Central memory CD8-positive, alpha-beta T cell (primary cell): ENCODE measurements at regions not wholly inside any gene's neighbourhood (a gene's known extent, or its start where the extent isn't known, plus 50 kb on each side); places are given as distances from the start of the nearest gene placed in this dataset.

ENCODE experiments used
- ATAC-seq: fragments of 150-1000 bp; cut with Tn5 transposase; replicated peaks from 2 replicates; pipeline ENCODE4 v1.10.0; 2022; ENCODE audit warnings: mild to moderate bottlenecking, moderate FRiP score, moderate number of reproducible peaks; ENCODE audit not compliant: poor library complexity, severe bottlenecking; ENCODE audit errors: extremely low read depth
- DNase-seq, 2 donors: peaks; one replicate each; pipeline ENCODE4 v3.0.0; 2021; ENCODE audit warnings: low spot score in 2 of 2
- H3K27ac Mint-ChIP-seq: one replicate; pipeline ENCODE4 v1.8.0; 2022; ENCODE audit warnings: low read depth, mild to moderate bottlenecking, moderate library complexity, mixed read lengths
- H3K27me3 Mint-ChIP-seq: one replicate; pipeline ENCODE4 v1.8.0; 2022; ENCODE audit warnings: mixed read lengths
- H3K36me3 Mint-ChIP-seq: one replicate; pipeline ENCODE4 v1.8.0; 2022; ENCODE audit warnings: mild to moderate bottlenecking, moderate library complexity, mixed read lengths; ENCODE audit not compliant: insufficient read depth
- H3K4me1 Mint-ChIP-seq: one replicate; pipeline ENCODE4 v1.8.0; 2022; ENCODE audit warnings: mixed read lengths
- H3K4me3 Mint-ChIP-seq: one replicate; pipeline ENCODE4 v1.8.0; 2022; ENCODE audit warnings: mild to moderate bottlenecking, moderate library complexity, mixed read lengths
- H3K9me3 Mint-ChIP-seq: one replicate; pipeline ENCODE4 v1.8.0; 2022; ENCODE audit warnings: mixed read lengths

GRCh38 chr6:150705392-150705791 is 105.7 kb downstream of the PLEKHG1 start:
- Mint-ChIP-seq H3K27ac (no peak overlapping the region), H3K36me3 (no peaks in the 10 kb centered on the region), H3K4me1 (no peaks in the 10 kb centered on the region), H3K27me3 (no peaks in the 10 kb centered on the region), H3K4me3 (no peak overlapping the region), H3K9me3 (no peaks in the 10 kb centered on the region)
- DNase-seq (no peak), ATAC-seq (no peak)

DNA sequence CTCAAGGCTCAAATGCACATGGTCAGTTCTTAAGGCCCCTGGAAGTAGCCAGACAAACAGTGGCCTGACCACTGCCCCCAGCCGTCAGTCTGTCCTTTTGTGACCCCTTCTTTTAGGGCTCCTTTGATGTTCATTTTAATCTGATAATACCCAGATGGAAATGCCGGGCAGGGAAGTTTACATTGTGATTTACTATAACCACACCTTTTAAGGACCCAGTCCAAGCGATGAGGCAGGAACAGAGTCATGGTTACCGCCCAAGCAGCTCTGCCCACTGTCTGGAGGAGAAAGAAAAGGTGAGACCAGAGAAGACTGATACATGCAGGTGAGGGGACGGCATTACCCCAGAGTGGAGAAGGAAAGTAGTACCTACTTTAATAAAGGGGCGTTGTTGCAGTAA is 110.6 kb downstream of the PLEKHG1 start:
- H3K4me1 Mint-ChIP-seq: peaks cover 4% of the 10 kb centered on the region
- no peak overlapping the region for H3K4me3 Mint-ChIP-seq
- no peaks in the 10 kb centered on the region for H3K27me3 Mint-ChIP-seq
- no peak overlapping the region for H3K27ac Mint-ChIP-seq
- no peak for ATAC-seq
- peaks cover 4% of the 10 kb centered on the region for H3K36me3 Mint-ChIP-seq
- no peak for DNase-seq
- H3K9me3 Mint-ChIP-seq: no peaks in the 10 kb centered on the region

- no peak overlapping the region for H3K27ac Mint-ChIP-seq
- H3K4me1 Mint-ChIP-seq: peaks cover 4% of the 10 kb centered on the region
- H3K27me3 Mint-ChIP-seq: no peaks in the 10 kb centered on the region
- ATAC-seq (no peak), DNase-seq (no peak)
- peaks cover 4% of the 10 kb centered on the region for H3K36me3 Mint-ChIP-seq
- no peak overlapping the region for H3K4me3 Mint-ChIP-seq
- H3K9me3 Mint-ChIP-seq: no peaks in the 10 kb centered on the region
These were observed 111.4 kb downstream of the PLEKHG1 start for GRCh38 chr6:150711061-150711460.

GRCh38 chr6:150711584-150712504 is 112.2 kb downstream of the PLEKHG1 start:
- H3K27ac Mint-ChIP-seq: no peak overlapping the region
- DNase-seq (no peak), ATAC-seq (no peak)
- H3K4me3 Mint-ChIP-seq: no peak overlapping the region
- H3K9me3 Mint-ChIP-seq: no peaks in the 10 kb centered on the region
- H3K4me1 Mint-ChIP-seq: peaks cover 4% of the 10 kb centered on the region
- H3K27me3 Mint-ChIP-seq: no peaks in the 10 kb centered on the region
- peaks cover 4% of the 10 kb centered on the region for H3K36me3 Mint-ChIP-seq

GRCh38 chr6:150712505-150713252 is 113.0 kb downstream of the PLEKHG1 start:
- H3K36me3 Mint-ChIP-seq: peaks cover 4% of the 10 kb centered on the region
- H3K4me1 Mint-ChIP-seq: peaks cover 4% of the 10 kb centered on the region
- H3K27me3 Mint-ChIP-seq: no peaks in the 10 kb centered on the region
- no peak for DNase-seq
- no peak overlapping the region for H3K4me3 Mint-ChIP-seq
- no peaks in the 10 kb centered on the region for H3K9me3 Mint-ChIP-seq
- H3K27ac Mint-ChIP-seq: no peak overlapping the region
- ATAC-seq: no peak

DNA sequence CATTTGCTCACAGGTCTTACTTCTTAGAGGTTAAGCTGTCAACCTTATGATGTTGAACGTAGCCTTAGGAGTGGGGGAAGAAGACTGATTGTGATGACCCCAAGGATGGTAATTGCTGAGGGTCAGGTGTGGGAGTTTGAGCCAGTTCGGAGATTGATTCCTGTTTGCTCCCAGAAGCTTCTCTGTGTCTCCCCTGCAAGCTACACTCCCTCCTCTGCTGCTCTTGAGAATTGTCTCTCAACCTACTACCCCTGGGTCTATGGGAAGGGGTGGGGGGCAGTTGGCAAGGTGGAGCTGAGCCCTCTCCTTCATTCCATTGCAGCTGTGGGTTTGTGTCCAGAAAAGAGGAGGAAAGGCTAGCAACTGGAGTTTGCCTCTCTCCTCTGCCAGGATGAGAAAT is 113.8 kb downstream of the PLEKHG1 start:
- Mint-ChIP-seq H3K4me1 (peaks cover 4% of the 10 kb centered on the region), H3K27me3 (no peaks in the 10 kb centered on the region), H3K27ac (no peak overlapping the region), H3K36me3 (peaks cover 4% of the 10 kb centered on the region), H3K9me3 (no peaks in the 10 kb centered on the region), H3K4me3 (no peak overlapping the region)
- ATAC-seq (no peak), DNase-seq (no peak)

DNA sequence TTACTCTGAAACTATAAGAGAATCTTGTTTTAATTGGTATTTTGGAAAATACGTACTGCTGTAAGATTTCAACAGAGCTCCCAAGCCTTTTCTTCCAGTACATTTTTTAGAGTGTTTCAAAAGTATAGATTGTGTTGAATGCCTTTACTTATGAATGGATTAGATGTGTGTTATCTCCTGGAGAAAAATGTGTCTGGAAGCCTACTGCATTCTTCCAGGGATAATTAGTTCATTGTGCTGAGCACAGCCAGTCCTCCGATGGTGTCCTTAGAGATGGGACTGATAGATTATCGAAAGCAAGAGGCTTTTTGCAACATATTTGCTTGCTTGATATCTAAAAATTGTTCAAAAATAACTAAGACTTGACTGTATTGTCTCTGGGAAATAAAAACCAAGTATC is 114.2 kb downstream of the PLEKHG1 start:
- no peak overlapping the region for H3K4me3 Mint-ChIP-seq
- ATAC-seq (no peak), DNase-seq (no peak)
- no peak overlapping the region for H3K27ac Mint-ChIP-seq
- peaks cover 4% of the 10 kb centered on the region for H3K36me3 Mint-ChIP-seq
- peaks cover 4% of the 10 kb centered on the region for H3K4me1 Mint-ChIP-seq
- no peaks in the 10 kb centered on the region for H3K27me3 Mint-ChIP-seq
- H3K9me3 Mint-ChIP-seq: no peaks in the 10 kb centered on the region

DNA sequence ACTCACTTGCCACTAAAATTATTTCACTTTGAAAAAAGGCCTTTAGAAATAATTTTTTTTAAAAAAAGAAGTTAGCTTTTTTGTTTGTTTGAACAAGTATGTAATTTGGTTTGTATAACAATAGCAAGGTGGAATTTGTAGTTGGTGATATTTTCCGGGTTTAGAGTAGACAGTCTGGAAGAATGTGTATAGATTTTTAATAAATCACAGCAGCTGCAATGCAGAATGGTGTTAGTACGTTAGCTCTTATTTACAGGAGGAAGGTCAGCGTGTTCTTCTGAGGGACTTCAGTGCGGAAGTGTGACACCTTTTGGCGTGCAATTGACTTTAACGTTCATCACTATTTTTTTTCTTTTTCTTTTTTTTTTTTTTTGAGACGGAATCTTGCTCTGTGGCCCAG is 115.4 kb downstream of the PLEKHG1 start:
- H3K36me3 Mint-ChIP-seq: peaks cover 4% of the 10 kb centered on the region
- no peaks in the 10 kb centered on the region for H3K27me3 Mint-ChIP-seq
- ATAC-seq: no peak
- H3K4me3 Mint-ChIP-seq: no peak overlapping the region
- no peak for DNase-seq
- H3K4me1 Mint-ChIP-seq: peaks cover 10% of the 10 kb centered on the region
- H3K9me3 Mint-ChIP-seq: no peaks in the 10 kb centered on the region
- H3K27ac Mint-ChIP-seq: no peak overlapping the region

- ATAC-seq (no peak), DNase-seq (no peak)
- H3K36me3 Mint-ChIP-seq: peaks cover 6% of the 10 kb centered on the region
These were observed 117.7 kb downstream of the PLEKHG1 start for GRCh38 chr6:150717419-150717818.

GRCh38 chr6:150719099-150719766 is 119.5 kb downstream of the PLEKHG1 start:
- no peak overlapping the region for H3K27ac Mint-ChIP-seq
- H3K4me3 Mint-ChIP-seq: no peak overlapping the region
- H3K4me1 Mint-ChIP-seq: peaks cover 31% of the 10 kb centered on the region
- no peak for DNase-seq
- no peaks in the 10 kb centered on the region for H3K27me3 Mint-ChIP-seq
- ATAC-seq: no peak
- H3K9me3 Mint-ChIP-seq: no peaks in the 10 kb centered on the region
- H3K36me3 Mint-ChIP-seq: peaks cover 8% of the 10 kb centered on the region

More at GRCh38 chr6:150717419-150717818, 117.7 kb downstream of the PLEKHG1 start:
- no peaks in the 10 kb centered on the region for H3K27me3 Mint-ChIP-seq
- no peak overlapping the region for H3K4me3 Mint-ChIP-seq
- H3K9me3 Mint-ChIP-seq: no peaks in the 10 kb centered on the region
- peaks cover 20% of the 10 kb centered on the region for H3K4me1 Mint-ChIP-seq
- H3K27ac Mint-ChIP-seq: no peak overlapping the region

DNA sequence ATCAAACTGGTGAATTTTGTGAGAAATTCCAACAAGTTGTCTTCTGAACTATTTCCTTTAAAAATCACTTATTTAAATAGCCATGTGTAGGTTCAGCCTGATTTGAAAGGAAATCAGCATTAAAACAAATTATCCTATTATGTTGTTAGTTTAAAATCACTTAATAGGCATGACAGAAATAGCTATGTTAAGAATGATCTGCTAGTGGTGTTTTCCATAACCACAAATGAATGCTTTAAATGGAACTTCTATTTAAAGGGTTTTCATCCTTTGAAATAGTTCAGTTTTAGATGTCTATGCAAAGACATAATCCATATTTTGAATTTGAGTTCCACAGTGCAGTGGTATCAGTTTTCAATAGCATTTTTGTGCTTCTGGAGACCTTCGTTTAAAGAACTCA is 120.1 kb downstream of the PLEKHG1 start:
- Mint-ChIP-seq H3K4me3 (no peak overlapping the region), H3K36me3 (peaks cover 8% of the 10 kb centered on the region), H3K4me1 (peaks cover 31% of the 10 kb centered on the region), H3K27me3 (no peaks in the 10 kb centered on the region), H3K9me3 (no peaks in the 10 kb centered on the region), H3K27ac (no peak overlapping the region)
- ATAC-seq (no peak), DNase-seq (no peak)

GRCh38 chr6:150720774-150721233 is 121.1 kb downstream of the PLEKHG1 start:
- Mint-ChIP-seq H3K9me3 (no peaks in the 10 kb centered on the region), H3K36me3 (peaks cover 8% of the 10 kb centered on the region), H3K4me3 (no peak overlapping the region), H3K27me3 (no peaks in the 10 kb centered on the region), H3K27ac (no peak overlapping the region), H3K4me1 (peaks cover 31% of the 10 kb centered on the region)
- DNase-seq: no peak
- peak; percentile 46 for ATAC-seq
